Peyer's patch (tissue), 4 donors: ENCODE measurements at regions not wholly inside any gene's neighbourhood (a gene's known extent, or its start where the extent isn't known, plus 50 kb on each side); places are given as distances from the start of the nearest gene placed in this dataset.

Experiments
- DNase-seq, 3 donors: peaks; one replicate each; pipeline ENCODE4 v3.0.0-alpha.2; 2017 to 2019
- H3K27ac ChIP-seq, 4 donors: fragments of 200-600 bp; sonication (generic); one replicate each; pipeline ENCODE4 v1.5.1; 2016 to 2019
- H3K27me3 ChIP-seq, 2 donors: fragments of 200-600 bp; sonication (generic); one replicate each; pipeline ENCODE4 v1.5.1; 2019
- H3K36me3 ChIP-seq, 3 donors: fragments of 200-600 bp; sonication (generic); one replicate each; pipeline ENCODE4 v1.5.1; 2016 to 2019
- H3K4me1 ChIP-seq, 4 donors: fragments of 200-600 bp; sonication (generic); one replicate each; pipeline ENCODE4 v1.5.1; 2016 to 2019
- H3K4me3 ChIP-seq, 4 donors: fragments of 200-600 bp; sonication (generic); 1 replicate in 3 of 4; 2 replicates in 1 of 4; pipeline ENCODE4 v1.5.1; 2016 to 2019; ENCODE audit warnings: mild to moderate bottlenecking in 1 of 4
- H3K9me3 ChIP-seq, 4 donors: fragments of 200-600 bp; sonication (generic); one replicate each; pipeline ENCODE4 v1.5.1; 2016 to 2019; ENCODE audit warnings: mild to moderate bottlenecking in 1 of 4
- POLR2A ChIP-seq, 2 donors: fragments of 450-650 bp; IDR thresholded peaks; one replicate each; pipeline ENCODE4 v1.5.1; 2017; ENCODE audit warnings: antibody characterized with exemption in 2 of 2, mild to moderate bottlenecking in 2 of 2, moderate library complexity in 2 of 2
- TF ChIP-seq, protein P1 (sequence below), 6 experiments: fragments of 450-650 bp in 4 of 6; fragments of 200-600 bp in 2 of 6; sonication (generic) in 1 of 6; IDR thresholded peaks; one replicate each; pipeline ENCODE4 v1.5.1; 2017 to 2019; ENCODE audit warnings: antibody characterized with exemption in 6 of 6, mild to moderate bottlenecking in 3 of 6, moderate library complexity in 1 of 6

DNA sequence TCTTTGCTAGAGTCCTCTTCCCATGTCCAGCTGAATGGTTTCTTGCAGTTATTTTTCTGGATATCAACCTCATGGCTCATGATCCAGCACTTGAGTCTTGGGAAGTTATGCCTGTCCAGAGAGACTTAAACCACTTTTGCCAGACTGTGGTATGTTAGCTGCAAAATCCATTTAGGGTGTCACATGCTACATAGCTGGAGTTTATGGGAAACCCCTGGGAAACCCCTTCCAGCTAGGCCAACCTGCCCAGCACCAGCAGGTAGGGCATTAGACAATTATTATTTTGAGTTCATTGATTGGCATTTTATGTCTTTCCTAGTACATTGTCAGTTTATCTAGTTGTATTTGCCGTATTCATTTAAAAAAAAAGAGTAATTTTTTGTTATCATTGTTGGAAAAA lies 797.8 kb downstream of the EFNB2 start:
- Histone ChIP-seq H3K27me3 (no peaks in the 10 kb centered on the region), H3K4me3 (no peak overlapping the region), H3K36me3 (no peaks in the 10 kb centered on the region), H3K27ac (no peak overlapping the region), H3K9me3 (no peaks in the 10 kb centered on the region), H3K4me1 (no peaks in the 10 kb centered on the region)
- DNase-seq, result no peak
- TF ChIP-seq POLR2A (IDR thresholded peaks at IDR 0.05), result no peak
- TF ChIP-seq, protein P1, sequence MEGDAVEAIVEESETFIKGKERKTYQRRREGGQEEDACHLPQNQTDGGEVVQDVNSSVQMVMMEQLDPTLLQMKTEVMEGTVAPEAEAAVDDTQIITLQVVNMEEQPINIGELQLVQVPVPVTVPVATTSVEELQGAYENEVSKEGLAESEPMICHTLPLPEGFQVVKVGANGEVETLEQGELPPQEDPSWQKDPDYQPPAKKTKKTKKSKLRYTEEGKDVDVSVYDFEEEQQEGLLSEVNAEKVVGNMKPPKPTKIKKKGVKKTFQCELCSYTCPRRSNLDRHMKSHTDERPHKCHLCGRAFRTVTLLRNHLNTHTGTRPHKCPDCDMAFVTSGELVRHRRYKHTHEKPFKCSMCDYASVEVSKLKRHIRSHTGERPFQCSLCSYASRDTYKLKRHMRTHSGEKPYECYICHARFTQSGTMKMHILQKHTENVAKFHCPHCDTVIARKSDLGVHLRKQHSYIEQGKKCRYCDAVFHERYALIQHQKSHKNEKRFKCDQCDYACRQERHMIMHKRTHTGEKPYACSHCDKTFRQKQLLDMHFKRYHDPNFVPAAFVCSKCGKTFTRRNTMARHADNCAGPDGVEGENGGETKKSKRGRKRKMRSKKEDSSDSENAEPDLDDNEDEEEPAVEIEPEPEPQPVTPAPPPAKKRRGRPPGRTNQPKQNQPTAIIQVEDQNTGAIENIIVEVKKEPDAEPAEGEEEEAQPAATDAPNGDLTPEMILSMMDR (IDR thresholded peaks at IDR 0.05), result no peak

DNA sequence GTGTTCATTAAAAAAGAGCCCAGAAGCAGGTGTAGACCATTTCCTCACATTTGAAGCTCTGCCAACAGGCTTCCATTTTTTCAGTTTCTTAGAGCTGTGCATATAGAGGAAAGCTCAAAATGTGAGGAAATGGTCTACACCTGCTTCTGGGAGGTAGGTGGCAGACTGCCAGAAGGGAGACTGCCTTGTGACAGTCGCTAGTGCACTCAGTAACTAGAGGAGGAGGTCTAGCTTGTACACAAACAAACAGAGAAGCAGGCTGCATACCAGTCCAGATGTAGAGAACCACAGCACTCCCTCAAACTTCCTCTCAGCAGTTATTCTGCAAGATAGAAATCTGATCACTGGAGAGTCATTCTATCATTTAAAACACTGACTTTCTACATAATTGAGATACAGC lies 800.2 kb downstream of the EFNB2 start:
- Histone ChIP-seq H3K4me1 (no peaks in the 10 kb centered on the region), H3K27ac (no peak overlapping the region), H3K9me3 (no peaks in the 10 kb centered on the region), H3K4me3 (no peak overlapping the region), H3K27me3 (no peaks in the 10 kb centered on the region), H3K36me3 (no peaks in the 10 kb centered on the region)
- DNase-seq, result no peak
- TF ChIP-seq, protein P1 (IDR thresholded peaks at IDR 0.05), result no peak
- no peak for TF ChIP-seq POLR2A (IDR thresholded peaks at IDR 0.05)

DNA sequence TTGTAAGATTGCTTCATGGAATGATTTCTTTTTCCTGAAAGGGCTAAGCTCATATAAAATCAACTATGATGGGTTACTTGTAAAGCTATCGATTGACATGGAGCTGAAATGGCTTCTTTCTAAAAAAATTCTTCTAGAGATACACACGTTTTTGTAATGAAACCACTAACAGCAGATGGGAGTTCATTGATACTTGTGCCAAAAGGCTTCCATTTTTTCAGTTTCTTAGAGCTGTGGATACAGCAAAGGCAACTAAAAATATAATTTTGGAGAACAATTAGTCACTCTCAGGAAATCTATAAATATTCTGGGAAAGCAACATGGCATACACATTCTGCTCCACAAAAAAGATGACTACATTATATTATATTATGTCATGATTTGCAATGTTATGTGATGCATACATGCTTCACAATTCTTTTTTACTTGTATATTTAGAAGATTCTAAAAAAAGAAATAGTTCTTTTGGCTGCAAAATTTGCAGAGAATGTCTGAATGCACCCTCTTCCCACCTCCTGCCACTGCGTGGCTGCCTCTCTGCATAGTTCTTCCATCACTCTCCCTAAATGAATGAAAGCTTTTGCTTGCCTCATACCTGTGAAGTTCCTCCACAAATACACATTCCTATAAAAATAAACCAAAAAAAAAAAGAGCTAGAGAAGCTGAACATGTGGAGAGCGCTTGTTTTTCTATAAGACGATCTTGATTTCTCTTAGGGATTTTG lies 802.5 kb downstream of the EFNB2 start:
- H3K9me3 ChIP-seq, result no peaks in the 10 kb centered on the region
- no peaks in the 10 kb centered on the region for H3K4me1 ChIP-seq
- H3K36me3 ChIP-seq, result no peaks in the 10 kb centered on the region
- TF ChIP-seq POLR2A (IDR thresholded peaks at IDR 0.05), result no peak
- TF ChIP-seq, protein P1 (IDR thresholded peaks at IDR 0.05), result no peak
- H3K27me3 ChIP-seq, result no peaks in the 10 kb centered on the region
- DNase-seq, result no peak
- no peak overlapping the region for H3K27ac ChIP-seq
- H3K4me3 ChIP-seq, result no peak overlapping the region

DNA sequence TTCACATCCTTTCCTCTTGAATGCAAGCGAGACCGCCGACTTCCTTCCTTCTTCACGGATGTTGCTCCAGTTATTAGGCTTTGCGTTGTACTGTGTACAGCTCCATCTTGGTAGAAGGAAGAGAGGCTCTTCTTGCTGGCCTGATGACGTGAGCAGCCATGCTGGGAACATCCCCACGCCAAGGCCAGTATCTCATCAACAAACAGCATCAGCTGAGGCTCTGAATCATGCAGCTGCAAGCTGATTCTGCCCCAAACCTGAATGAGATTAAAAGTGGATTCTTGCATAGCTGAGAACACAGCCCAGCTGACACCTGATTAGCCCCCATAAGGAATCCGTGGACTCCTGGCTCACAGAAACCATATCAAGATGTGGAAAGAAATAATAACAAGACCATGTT lies 809.6 kb downstream of the EFNB2 start:
- no peak overlapping the region for H3K4me3 ChIP-seq
- H3K27ac ChIP-seq, result no peak overlapping the region
- no peak for DNase-seq
- H3K36me3 ChIP-seq, result no peaks in the 10 kb centered on the region
- H3K4me1 ChIP-seq, result no peaks in the 10 kb centered on the region
- TF ChIP-seq, protein P1 (IDR thresholded peaks at IDR 0.05), result no peak
- no peaks in the 10 kb centered on the region for H3K27me3 ChIP-seq
- H3K9me3 ChIP-seq, result no peaks in the 10 kb centered on the region

DNA sequence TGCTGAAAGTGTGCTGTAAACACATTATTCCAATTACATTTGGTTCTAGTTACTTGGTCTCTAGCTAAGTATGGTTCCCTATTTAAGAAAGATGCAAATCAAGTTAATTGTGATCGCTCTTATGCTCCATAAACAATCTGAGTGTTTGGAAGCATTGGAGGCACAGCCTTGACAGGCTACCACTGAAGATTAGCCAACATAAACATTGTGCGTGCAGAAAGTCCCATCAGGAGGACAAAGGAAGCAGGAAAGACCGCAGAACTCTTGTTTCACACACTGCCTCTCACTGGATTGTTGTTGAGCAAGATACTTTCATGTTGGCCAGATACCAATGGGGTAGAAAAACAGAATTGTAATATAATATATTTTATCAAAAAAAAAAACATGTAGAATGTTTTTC lies 814.4 kb downstream of the EFNB2 start:
- no peaks in the 10 kb centered on the region for H3K27me3 ChIP-seq

More for the DNA sequence above, 814.4 kb downstream of the EFNB2 start:
- no peaks in the 10 kb centered on the region for H3K36me3 ChIP-seq
- no peak overlapping the region for H3K27ac ChIP-seq
- H3K4me3 ChIP-seq, result no peak overlapping the region
- no peaks in the 10 kb centered on the region for H3K9me3 ChIP-seq
- no peak for DNase-seq
- H3K4me1 ChIP-seq, result no peaks in the 10 kb centered on the region
- no peak for TF ChIP-seq POLR2A (IDR thresholded peaks at IDR 0.05)
- TF ChIP-seq, protein P1 (IDR thresholded peaks at IDR 0.05), result no peak
